Cardiac fibroblast (primary cell): ENCODE measurements at regions not wholly inside any gene's neighbourhood (a gene's known extent, or its start where the extent isn't known, plus 50 kb on each side); places are given as distances from the start of the nearest gene placed in this dataset.

Experiments
- DNase-seq, 2 donors: peaks; one replicate each; pipeline versions ENCODE4 v3.0.0 to v3.0.0-alpha.2; 2010; ENCODE audit warnings: low read depth in 2 of 2
- H3K4me3 ChIP-seq, 2 donors: replicated peaks in 1 of 2; 1 replicate in 1 of 2; 2 replicates in 1 of 2; pipeline ENCODE4 v1.5.1; 2011; ENCODE audit warnings: low read depth in 2 of 2, low read length in 2 of 2, mild to moderate bottlenecking in 2 of 2, moderate library complexity in 1 of 2
- CTCF ChIP-seq: IDR thresholded peaks from one replicate; pipeline ENCODE4 v1.5.1; 2011; ENCODE audit warnings: low read depth, mild to moderate bottlenecking, low read length, inconsistent platforms

- TF ChIP-seq CTCF, result no peak
- no peak for DNase-seq
- no peak overlapping the region for H3K4me3 ChIP-seq
These were observed 113.1 kb upstream of the SMIM23 start for GRCh38 chr5:171672556-171672955.

DNA sequence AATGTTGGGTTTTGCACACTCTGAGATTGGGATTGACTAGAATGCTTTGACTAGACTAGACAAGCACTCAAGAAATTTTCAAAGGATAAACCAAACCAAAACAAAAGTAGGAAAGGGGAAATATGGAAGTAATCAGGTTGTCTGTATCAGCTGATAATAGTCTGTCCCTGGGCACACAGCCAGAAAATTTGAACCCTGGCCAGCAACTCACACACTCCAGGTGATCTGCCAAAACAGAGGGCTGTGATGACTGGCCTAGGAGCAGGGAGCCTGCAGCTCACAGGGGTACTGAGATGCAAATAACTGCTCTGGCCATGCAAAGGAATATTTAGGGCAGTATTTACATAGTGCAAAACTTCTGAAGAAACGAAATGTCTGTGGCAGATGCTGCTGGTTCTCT, 112.3 kb upstream of the SMIM23 start:
- DNase-seq, result no peak
- TF ChIP-seq CTCF, result no peak
- no peak overlapping the region for H3K4me3 ChIP-seq

- H3K4me3 ChIP-seq, result no peak overlapping the region
- DNase-seq, result no peak
- TF ChIP-seq CTCF, result no peak
These were observed 111.8 kb upstream of the SMIM23 start for GRCh38 chr5:171673840-171674239.

GRCh38 chr5:171675511-171675910, 110.1 kb upstream of the SMIM23 start:
- TF ChIP-seq CTCF, result no peak
- no peak for DNase-seq
- no peak overlapping the region for H3K4me3 ChIP-seq

DNA sequence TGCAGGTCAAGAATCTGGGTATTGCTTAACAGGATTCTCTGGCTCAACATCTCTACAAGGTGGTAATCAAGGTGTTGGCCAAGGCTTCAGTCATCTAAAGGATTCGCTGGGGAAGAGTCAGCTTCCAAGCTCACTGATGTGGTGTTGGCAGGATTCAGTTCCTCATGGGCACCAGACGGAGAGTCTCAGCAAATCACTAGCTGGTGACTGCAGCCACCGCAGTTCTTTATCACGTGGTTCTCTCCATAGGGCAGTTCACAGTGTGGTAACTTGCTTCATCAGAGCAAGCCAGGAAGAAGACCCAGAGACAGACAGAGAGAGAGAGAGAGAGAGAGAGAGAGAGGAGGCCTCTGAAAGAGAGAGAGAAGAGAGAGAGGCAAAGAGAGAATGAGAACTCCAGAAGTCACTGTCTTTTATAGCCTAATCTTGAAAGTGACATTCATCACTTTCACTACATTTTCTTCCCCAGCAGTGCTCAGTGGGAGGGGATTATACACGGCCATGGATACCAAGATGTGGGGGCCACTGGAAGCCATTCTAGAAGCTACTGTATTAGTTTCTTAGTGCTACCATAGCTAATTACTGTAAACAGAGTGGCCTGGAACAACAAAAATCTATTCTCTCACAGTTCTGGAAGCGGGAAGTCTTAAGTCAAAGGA, 109.2 kb upstream of the SMIM23 start:
- no peak for DNase-seq
- no peak overlapping the region for H3K4me3 ChIP-seq
- no peak for TF ChIP-seq CTCF

DNA sequence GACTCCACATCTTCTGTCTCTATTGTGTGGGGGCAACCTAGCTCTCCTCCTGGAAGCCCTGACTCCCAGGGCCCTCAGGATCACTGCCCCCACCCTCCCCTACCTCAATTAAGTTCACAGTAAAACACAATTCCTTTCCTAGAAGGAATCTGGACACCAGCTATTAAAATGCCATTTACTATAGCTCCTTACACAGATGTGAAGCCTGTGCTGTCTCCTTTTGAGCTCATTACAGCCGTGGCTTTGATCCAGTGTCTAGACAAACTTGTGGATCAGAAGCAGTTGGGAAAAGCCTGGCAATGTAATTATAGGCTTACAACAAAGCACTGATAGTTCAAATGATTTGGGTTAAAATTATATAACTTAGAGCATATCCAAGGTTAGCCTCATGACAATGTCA, 107.0 kb upstream of the SMIM23 start:
- TF ChIP-seq CTCF, result no peak
- no peak overlapping the region for H3K4me3 ChIP-seq
- DNase-seq, result no peak

DNA sequence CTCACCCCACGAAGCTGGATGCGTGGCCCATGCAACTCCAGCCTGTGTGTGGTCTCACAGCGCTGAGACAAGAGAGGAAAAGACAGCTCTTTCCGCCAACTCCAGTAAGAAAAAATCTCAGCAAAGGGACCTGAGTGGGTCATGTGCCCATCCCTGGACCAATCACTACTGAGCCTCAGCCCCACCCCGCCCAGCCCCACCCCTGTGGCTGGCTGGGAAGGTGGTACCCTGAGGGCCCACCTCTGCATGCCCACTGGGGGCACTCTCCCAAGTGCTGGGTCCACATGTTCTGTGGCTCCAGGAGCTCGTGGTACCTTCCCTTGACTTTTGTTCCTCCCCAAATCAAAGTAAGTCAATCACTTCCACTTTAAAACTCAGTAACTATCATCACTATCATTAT, 105.1 kb upstream of the SMIM23 start:
- TF ChIP-seq CTCF, result no peak
- no peak overlapping the region for H3K4me3 ChIP-seq
- no peak for DNase-seq
